NCI-H510A treated with DMSO at 0.1 percent for 48 hours (cell line): ENCODE measurements at regions not wholly inside any gene's neighbourhood (a gene's known extent, or its start where the extent isn't known, plus 50 kb on each side); places are given as distances from the start of the nearest gene placed in this dataset.
"Not testable (repeated sequence)": the region's sequence is repeated elsewhere in the genome, so short reads cannot be mapped to it uniquely, and the experiment has no call there.

Experiments
- DNase-seq: peaks from one replicate; lab custom pipeline; 2025; lab: John Stamatoyannopoulos, UW

DNA sequence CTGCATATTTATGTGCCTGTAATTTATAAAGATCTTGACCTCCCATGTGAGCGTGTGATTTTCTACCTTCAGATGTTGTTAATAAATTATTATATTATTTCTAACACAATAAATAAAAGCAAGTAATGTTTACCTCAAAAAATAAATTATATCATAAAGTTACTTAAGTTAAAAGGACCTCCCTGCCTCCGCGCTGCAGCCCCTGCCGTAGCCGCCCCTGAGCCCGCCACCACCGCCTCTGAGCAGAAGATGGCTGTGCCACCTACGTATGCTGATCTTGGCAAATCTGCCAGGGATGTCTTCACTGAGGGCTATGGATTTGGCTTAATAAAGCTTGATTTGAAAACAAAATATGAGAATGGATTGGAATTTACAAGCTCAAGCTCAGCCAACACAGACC is 119.6 kb upstream of the BRWD3 start:
- DNase-seq = no peak

DNA sequence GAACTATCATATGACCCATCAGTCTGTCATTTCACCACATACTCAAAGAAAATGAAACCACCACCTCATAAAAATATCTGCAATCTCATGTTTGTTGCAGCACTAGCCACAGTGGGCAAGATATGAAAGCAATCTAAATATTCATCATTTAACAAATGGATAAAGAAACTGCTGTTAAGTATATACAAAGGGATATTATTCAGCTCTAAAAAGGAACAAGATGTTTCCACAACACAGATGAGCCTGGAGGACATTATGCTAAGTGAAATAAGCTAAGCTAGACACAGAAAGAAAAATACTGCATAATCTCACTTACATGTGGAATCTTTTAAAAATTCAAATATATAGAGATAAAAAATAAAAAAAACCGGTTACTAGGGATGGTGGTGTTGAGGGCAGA is 108.2 kb upstream of the BRWD3 start:
- no peak for DNase-seq

DNA sequence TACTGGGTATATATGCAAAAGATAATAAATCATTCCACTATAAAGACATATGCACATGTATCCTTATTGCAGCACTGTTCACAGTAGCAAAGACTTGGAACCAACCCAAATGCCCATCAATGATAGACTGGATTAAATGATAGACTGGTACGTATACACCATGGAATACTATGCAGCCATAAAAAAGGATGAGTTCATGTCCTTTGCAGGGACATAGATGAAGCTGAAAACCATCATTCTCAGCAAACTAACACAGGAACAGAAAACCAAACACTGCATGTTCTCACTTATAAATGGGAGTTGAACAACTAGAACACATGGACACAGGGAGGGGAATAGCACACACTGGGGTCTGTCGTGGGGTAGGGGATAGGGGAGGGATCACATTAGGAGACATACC is 102.7 kb upstream of the BRWD3 start:
- DNase-seq = not testable (repeated sequence)

DNA sequence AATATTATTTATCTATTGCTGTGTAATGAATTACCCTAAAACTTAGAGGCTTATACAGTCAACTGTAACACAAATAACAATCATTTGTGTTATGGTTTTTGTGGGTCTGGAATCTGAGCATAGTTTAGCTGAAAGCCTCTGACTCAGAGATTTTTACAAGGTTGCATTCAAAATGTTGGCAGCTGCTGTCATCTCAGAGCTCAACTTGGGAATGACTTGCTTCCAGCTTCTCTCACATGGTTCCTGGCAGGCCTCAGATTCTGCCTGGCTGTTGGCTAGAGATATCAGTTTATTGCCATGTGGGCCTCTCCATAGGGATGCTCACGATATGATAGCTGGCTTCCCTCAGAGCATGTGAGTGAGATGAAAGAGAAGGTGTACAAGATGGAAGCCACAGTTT is 70.2 kb upstream of the BRWD3 start:
- DNase-seq = no peak

DNA sequence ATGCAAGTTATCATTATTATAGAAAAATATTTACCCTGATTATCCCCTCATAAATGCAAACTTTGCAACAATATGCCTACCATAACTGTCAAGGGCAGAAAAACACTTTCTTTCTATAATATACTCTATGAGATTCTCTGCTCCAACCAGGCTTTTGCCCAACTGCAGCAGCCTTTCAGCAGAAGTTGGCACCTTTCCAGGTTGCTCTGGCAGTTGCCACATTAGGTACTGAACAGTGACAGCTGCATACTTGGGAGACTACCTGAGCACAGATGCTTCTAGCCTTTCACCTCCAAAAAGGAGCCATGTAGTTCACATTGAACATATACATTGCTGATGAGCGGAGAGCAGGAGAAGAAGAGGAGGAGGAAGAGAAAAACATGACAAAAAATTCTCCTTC is 69.5 kb upstream of the BRWD3 start:
- DNase-seq = peak; percentile 0

DNA sequence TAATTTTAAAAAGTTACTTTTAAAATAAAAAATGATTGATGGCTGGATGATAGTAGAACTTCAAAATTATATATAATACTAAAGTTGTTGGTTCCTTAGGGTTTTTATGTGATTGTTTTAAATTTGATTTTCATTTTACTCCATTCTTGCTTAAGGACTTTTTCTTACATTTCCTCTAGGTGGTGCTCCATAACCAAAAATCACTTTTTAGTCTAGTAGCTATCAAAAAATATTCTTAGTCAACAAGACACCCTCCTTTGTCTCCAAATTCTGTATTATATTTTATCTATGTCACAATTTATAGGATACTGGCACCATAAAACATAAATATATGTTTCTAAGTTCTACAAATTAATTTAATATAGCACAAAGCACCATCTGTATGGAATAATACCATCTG is 67.2 kb upstream of the BRWD3 start:
- DNase-seq = peak; percentile 6
